ENCODE measurements at regions not wholly inside any gene's neighbourhood (a gene's known extent, or its start where the extent isn't known, plus 50 kb on each side); places are given as distances from the start of the nearest gene placed in this dataset.

DNA sequence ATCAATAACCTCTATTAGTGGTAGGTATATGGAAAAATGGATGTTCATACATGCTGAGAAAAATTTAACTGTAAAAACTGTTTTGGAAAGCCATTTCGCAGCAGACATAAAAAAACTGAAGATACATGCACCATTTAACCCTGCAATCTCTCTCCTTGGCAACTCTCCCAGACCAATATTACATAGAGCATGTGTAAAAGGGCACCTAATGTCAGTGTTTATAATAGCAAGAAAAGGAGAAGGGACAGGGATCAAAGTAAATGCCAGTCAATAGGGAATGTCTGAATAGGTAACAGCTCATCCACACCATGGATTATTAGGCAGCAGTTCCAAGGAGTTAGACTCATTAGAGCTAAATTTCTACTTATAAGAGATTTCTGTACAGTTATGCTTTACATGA lies 77.2 kb downstream of the BTG1 start:
- no peak for DNase-seq (ENCODE audit: low spot score)
- Histone ChIP-seq H3K27ac (ENCODE audit: low read depth, low read length, poor library complexity, severe bottlenecking) (no peak overlapping the region), H3K9me3 (ENCODE audit: low read length) (no peaks in the 10 kb centered on the region), H4K20me1 (ENCODE audit: insufficient read depth, low read length) (no peaks in the 10 kb centered on the region), H3K9me2 (ENCODE audit: insufficient read depth, low read length) (no peaks in the 10 kb centered on the region), H3K36me3 (ENCODE audit: insufficient read depth, low read length) (no peaks in the 10 kb centered on the region), H3K4me1 (ENCODE audit: insufficient read depth, low read length, poor library complexity, severe bottlenecking) (peaks cover 31% of the 10 kb centered on the region), H3K4me3 (ENCODE audit: low read depth, low read length, poor library complexity, severe bottlenecking) (no peak overlapping the region), H3K4me2 (ENCODE audit: low read length) (no peak overlapping the region), H3K79me2 (ENCODE audit: insufficient read depth, low read depth, low read length) (no peaks in the 10 kb centered on the region), H2AFZ (ENCODE audit: low read length) (no peak overlapping the region)
- TF ChIP-seq, protein P1, sequence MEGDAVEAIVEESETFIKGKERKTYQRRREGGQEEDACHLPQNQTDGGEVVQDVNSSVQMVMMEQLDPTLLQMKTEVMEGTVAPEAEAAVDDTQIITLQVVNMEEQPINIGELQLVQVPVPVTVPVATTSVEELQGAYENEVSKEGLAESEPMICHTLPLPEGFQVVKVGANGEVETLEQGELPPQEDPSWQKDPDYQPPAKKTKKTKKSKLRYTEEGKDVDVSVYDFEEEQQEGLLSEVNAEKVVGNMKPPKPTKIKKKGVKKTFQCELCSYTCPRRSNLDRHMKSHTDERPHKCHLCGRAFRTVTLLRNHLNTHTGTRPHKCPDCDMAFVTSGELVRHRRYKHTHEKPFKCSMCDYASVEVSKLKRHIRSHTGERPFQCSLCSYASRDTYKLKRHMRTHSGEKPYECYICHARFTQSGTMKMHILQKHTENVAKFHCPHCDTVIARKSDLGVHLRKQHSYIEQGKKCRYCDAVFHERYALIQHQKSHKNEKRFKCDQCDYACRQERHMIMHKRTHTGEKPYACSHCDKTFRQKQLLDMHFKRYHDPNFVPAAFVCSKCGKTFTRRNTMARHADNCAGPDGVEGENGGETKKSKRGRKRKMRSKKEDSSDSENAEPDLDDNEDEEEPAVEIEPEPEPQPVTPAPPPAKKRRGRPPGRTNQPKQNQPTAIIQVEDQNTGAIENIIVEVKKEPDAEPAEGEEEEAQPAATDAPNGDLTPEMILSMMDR (conservative IDR thresholded peaks at IDR 0.05; ENCODE audit: low read length), result no peak
- no peak for TF ChIP-seq EZH2phosphoT487 (IDR thresholded peaks at IDR 0.05; ENCODE audit: borderline replicate concordance, low read depth, low read length)
- ChIA-PET CTCF (ENCODE audit: unreplicated experiment) (no interaction called here), POLR2A (interaction anchor here (1.0 kb wide), 1 partner anchor 14 kb away, joined by 3 read pairs; no protein-coding TSS in a partner anchor)
- no TSS peak for BruUV-seq (replicated peaks)
- intact Hi-C loops (cut with micrococcal nuclease; ENCODE audit: unreplicated experiment), result no loop called here

DNA sequence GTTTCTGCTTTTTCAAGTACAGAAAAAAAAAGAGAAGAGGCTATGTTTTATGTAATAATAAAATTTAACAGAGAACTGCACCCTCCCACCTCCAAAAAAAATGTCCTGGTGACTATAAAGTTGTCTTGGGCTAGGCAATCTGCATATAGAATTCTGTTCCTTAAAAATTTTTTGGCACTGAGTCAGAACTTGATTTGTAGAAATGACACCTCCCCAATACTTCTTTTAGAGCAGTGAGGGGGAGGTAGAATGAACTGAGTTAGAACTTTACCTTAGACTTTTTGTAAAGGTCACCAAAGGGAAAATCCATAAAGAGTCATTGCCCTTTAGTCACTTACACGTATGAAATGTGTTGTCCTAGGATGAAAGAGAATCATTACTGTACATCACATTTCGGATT lies 80.0 kb downstream of the BTG1 start:
- 0 out of 2 replicates have a peak, but pooled peaks cover 3% of the 10 kb centered on the region for H3K36me3 ChIP-seq (ENCODE audit: insufficient read depth, low read length)
- DNase-seq (ENCODE audit: low spot score), result no peak
- no peak overlapping the region for H3K27ac ChIP-seq (ENCODE audit: low read depth, low read length, poor library complexity, severe bottlenecking)
- TF ChIP-seq, protein P1 (conservative IDR thresholded peaks at IDR 0.05; ENCODE audit: low read length), result no peak
- no peak for TF ChIP-seq EZH2phosphoT487 (IDR thresholded peaks at IDR 0.05; ENCODE audit: borderline replicate concordance, low read depth, low read length)
- BruUV-seq (replicated peaks), result no TSS peak
- ChIA-PET POLR2A (interaction anchor here (0.8 to 1.3 kb wide), 2 partner anchors 9 to 20 kb away, joined by 4 read pairs; no protein-coding TSS in a partner anchor), CTCF (ENCODE audit: unreplicated experiment) (no interaction called here)
- H3K4me2 ChIP-seq (ENCODE audit: low read length), result peak overlapping the region; percentile 6; the same call in 1 of the 2 replicates
- no peaks in the 10 kb centered on the region for H3K9me2 ChIP-seq (ENCODE audit: insufficient read depth, low read length)
- intact Hi-C loops (cut with micrococcal nuclease; ENCODE audit: unreplicated experiment), result no loop called here
- no peaks in the 10 kb centered on the region for H4K20me1 ChIP-seq (ENCODE audit: insufficient read depth, low read length)
- H3K4me1 ChIP-seq (ENCODE audit: insufficient read depth, low read length, poor library complexity, severe bottlenecking), result peaks cover 59% of the 10 kb centered on the region
- H2AFZ ChIP-seq (ENCODE audit: low read length), result no peak overlapping the region; the same call in 1 of the 2 replicates
- H3K9me3 ChIP-seq (ENCODE audit: low read length), result no peaks in the 10 kb centered on the region
- no peaks in the 10 kb centered on the region; the same call in 1 of the 2 replicates for H3K79me2 ChIP-seq (ENCODE audit: insufficient read depth, low read depth, low read length)
- no peak overlapping the region for H3K4me3 ChIP-seq (ENCODE audit: low read depth, low read length, poor library complexity, severe bottlenecking)

- H2AFZ ChIP-seq (ENCODE audit: low read length), result peak overlapping the region; percentile 64; the same call in 1 of the 2 replicates
- H3K27ac ChIP-seq (ENCODE audit: low read depth, low read length, poor library complexity, severe bottlenecking), result no peak overlapping the region
- no peaks in the 10 kb centered on the region for H3K9me3 ChIP-seq (ENCODE audit: low read length)
- BruUV-seq (replicated peaks), result no TSS peak
- TF ChIP-seq, protein P1 (conservative IDR thresholded peaks at IDR 0.05; ENCODE audit: low read length), result no peak
- TF ChIP-seq EZH2phosphoT487 (IDR thresholded peaks at IDR 0.05; ENCODE audit: borderline replicate concordance, low read depth, low read length), result no peak
- H4K20me1 ChIP-seq (ENCODE audit: insufficient read depth, low read length), result no peaks in the 10 kb centered on the region
- peak overlapping the region; percentile 6; the same call in 1 of the 2 replicates for H3K4me2 ChIP-seq (ENCODE audit: low read length)
- POLR2A ChIA-PET, result interaction anchor here (0.8 to 1.3 kb wide), 2 partner anchors 10 to 21 kb away, joined by 4 read pairs; no protein-coding TSS in a partner anchor
- H3K79me2 ChIP-seq (ENCODE audit: insufficient read depth, low read depth, low read length), result no peaks in the 10 kb centered on the region; the same call in 1 of the 2 replicates
- H3K36me3 ChIP-seq (ENCODE audit: insufficient read depth, low read length), result 0 out of 2 replicates have a peak, but pooled peaks cover 3% of the 10 kb centered on the region
- H3K4me3 ChIP-seq (ENCODE audit: low read depth, low read length, poor library complexity, severe bottlenecking), result no peak overlapping the region
- peaks cover 61% of the 10 kb centered on the region for H3K4me1 ChIP-seq (ENCODE audit: insufficient read depth, low read length, poor library complexity, severe bottlenecking)
- H3K9me2 ChIP-seq (ENCODE audit: insufficient read depth, low read length), result no peaks in the 10 kb centered on the region
- DNase-seq (ENCODE audit: low spot score), result peak; percentile 23
- intact Hi-C loops (cut with micrococcal nuclease; ENCODE audit: unreplicated experiment), result no loop called here
- CTCF ChIA-PET (ENCODE audit: unreplicated experiment), result no interaction called here
Observed at GRCh38 chr12:92065018-92065499, 80.6 kb downstream of the BTG1 start.
